SJCRH30 (cell line): ENCODE measurements at regions not wholly inside any gene's neighbourhood (a gene's known extent, or its start where the extent isn't known, plus 50 kb on each side); places are given as distances from the start of the nearest gene placed in this dataset.

ENCODE experiments used
- DNase-seq, 2 experiments: peaks; one replicate each; pipeline ENCODE4 v3.0.0-alpha.2; 2015 to 2020
- H3K27ac ChIP-seq: fragments of 250-450 bp; sonication (Bioruptor Pico); 2 replicates; pipeline ENCODE4 v1.5.1; 2020; ENCODE audit warnings: mild to moderate bottlenecking, moderate library complexity
- H3K27me3 ChIP-seq: fragments of 250-450 bp; sonication (Bioruptor Pico); 2 replicates; pipeline ENCODE4 v1.5.1; 2020; ENCODE audit warnings: mild to moderate bottlenecking, moderate library complexity
- H3K36me3 ChIP-seq: fragments of 250-450 bp; sonication (Bioruptor Pico); 2 replicates; pipeline ENCODE4 v1.5.1; 2020; ENCODE audit warnings: mild to moderate bottlenecking, moderate library complexity
- H3K4me1 ChIP-seq: fragments of 250-450 bp; sonication (Bioruptor Pico); 2 replicates; pipeline ENCODE4 v1.5.1; 2020; ENCODE audit warnings: mild to moderate bottlenecking, moderate library complexity
- H3K4me3 ChIP-seq: fragments of 250-450 bp; sonication (Bioruptor Pico); 2 replicates; pipeline ENCODE4 v1.5.1; 2020; ENCODE audit warnings: mild to moderate bottlenecking, moderate library complexity
- H3K9me3 ChIP-seq: fragments of 250-450 bp; sonication (Bioruptor Pico); replicated peaks from 2 replicates; pipeline ENCODE4 v1.5.1; 2020; ENCODE audit warnings: mild to moderate bottlenecking, moderate library complexity

- Histone ChIP-seq H3K27me3 (no peaks in the 10 kb centered on the region), H3K9me3 (no peaks in the 10 kb centered on the region), H3K4me1 (no peaks in the 10 kb centered on the region)
Observed at GRCh38 chr3:135487261-135487660, 478.3 kb upstream of the PPP2R3A start.

GRCh38 chr3:135490219-135490915 lies 475.2 kb upstream of the PPP2R3A start:
- no peaks in the 10 kb centered on the region for H3K4me1 ChIP-seq
- H3K9me3 ChIP-seq: no peaks in the 10 kb centered on the region
- no peak for DNase-seq
- H3K27ac ChIP-seq: no peak overlapping the region
- no peaks in the 10 kb centered on the region for H3K27me3 ChIP-seq
- no peak overlapping the region for H3K4me3 ChIP-seq
- H3K36me3 ChIP-seq: no peaks in the 10 kb centered on the region

More at GRCh38 chr3:135487261-135487660, 478.3 kb upstream of the PPP2R3A start:
- DNase-seq: no peak
- H3K36me3 ChIP-seq: no peaks in the 10 kb centered on the region
- no peak overlapping the region for H3K27ac ChIP-seq
- no peak overlapping the region for H3K4me3 ChIP-seq

- Histone ChIP-seq H3K36me3 (no peaks in the 10 kb centered on the region), H3K4me3 (no peak overlapping the region), H3K27me3 (no peaks in the 10 kb centered on the region), H3K9me3 (no peaks in the 10 kb centered on the region), H3K4me1 (no peaks in the 10 kb centered on the region), H3K27ac (no peak overlapping the region)
- DNase-seq: no peak
Observed at GRCh38 chr3:135491491-135492205, 473.9 kb upstream of the PPP2R3A start.

- H3K4me3 ChIP-seq: no peak overlapping the region
- no peak overlapping the region for H3K27ac ChIP-seq
- no peaks in the 10 kb centered on the region for H3K36me3 ChIP-seq
- H3K27me3 ChIP-seq: no peaks in the 10 kb centered on the region
- no peaks in the 10 kb centered on the region for H3K9me3 ChIP-seq
- no peaks in the 10 kb centered on the region for H3K4me1 ChIP-seq
- peak; percentile 4 to 36 for DNase-seq
Observed at GRCh38 chr3:135495891-135496290, 469.6 kb upstream of the PPP2R3A start.

DNA sequence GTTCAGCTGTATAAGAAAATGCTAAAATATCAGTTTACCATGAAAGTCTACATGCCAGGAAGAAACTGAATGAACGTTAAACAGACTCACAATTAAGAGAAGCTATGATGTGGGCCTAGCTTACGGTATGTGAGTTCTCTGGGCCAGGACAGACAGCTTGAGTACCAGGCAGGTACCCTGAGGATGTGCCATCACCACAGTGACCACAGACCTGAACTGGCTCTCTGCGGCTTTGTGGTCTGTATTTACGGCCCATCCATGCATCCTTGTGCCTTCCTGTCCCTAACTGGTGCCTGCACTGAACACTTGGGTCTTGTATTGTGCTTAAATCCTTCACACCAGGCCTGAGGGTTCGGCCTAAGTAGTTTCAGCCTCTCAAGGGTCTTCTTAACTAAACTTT lies 467.5 kb upstream of the PPP2R3A start:
- DNase-seq: no peak
- Histone ChIP-seq H3K9me3 (no peaks in the 10 kb centered on the region), H3K4me1 (no peaks in the 10 kb centered on the region), H3K27ac (no peak overlapping the region), H3K36me3 (no peaks in the 10 kb centered on the region), H3K27me3 (no peaks in the 10 kb centered on the region), H3K4me3 (no peak overlapping the region)

DNA sequence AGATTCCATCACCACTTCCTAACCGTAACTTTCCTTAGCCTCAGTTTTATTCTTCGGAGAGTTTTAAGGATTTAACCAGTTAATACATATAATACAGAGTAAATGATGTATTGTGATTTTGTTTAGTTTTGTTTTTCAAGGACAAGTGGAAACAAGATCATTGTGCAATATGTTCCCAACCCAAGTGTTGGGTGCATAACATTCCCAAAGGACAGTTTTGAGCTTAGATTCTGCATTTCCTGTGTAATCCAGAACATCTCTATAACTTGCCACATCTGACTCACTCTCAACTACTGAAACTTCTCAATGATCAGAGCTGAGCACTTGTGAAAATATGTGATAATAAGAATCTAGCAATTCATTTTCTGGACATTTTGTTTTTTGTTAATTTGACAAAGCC lies 466.1 kb upstream of the PPP2R3A start:
- no peak overlapping the region for H3K4me3 ChIP-seq
- no peaks in the 10 kb centered on the region for H3K9me3 ChIP-seq
- H3K27me3 ChIP-seq: no peaks in the 10 kb centered on the region
- H3K36me3 ChIP-seq: no peaks in the 10 kb centered on the region
- DNase-seq: no peak
- H3K27ac ChIP-seq: no peak overlapping the region
- H3K4me1 ChIP-seq: no peaks in the 10 kb centered on the region

GRCh38 chr3:135500034-135500433 lies 465.5 kb upstream of the PPP2R3A start:
- no peaks in the 10 kb centered on the region for H3K36me3 ChIP-seq
- no peak for DNase-seq
- no peaks in the 10 kb centered on the region for H3K4me1 ChIP-seq
- no peaks in the 10 kb centered on the region for H3K27me3 ChIP-seq
- no peak overlapping the region for H3K4me3 ChIP-seq
- H3K9me3 ChIP-seq: no peaks in the 10 kb centered on the region
- no peak overlapping the region for H3K27ac ChIP-seq

DNA sequence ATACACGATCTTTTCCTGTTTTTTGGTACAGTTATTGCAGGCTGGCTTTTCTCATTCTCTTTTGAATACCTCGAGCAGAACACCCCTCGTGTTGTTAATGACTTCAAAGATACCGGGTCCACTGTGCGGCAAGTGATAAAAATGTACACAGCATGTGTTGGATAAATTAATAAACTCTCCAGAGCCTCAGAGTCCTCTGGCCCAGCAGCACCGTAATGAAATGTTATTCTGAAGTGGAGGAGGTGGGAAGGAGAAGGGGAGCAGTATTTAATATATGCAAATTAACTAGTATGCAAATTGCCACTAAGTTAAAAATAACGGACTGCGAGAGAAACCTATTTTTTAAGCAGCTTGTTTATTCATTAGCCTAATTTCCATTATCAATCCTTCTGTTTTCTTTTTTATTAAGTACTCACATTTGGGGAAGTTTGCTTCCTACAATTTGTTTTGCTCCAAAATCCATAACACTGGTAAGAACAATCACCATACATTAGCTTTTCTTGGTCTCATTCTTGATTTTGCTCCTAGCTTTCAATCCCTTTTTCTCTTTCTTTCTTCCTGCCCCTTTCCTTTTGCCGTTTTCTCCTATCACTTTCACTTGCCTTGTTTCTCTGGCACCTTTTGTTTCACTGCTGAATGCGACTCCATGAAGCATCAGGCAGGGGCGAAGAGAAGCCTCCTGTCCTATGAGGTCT lies 462.3 kb upstream of the PPP2R3A start:
- H3K36me3 ChIP-seq: no peaks in the 10 kb centered on the region
- no peak overlapping the region for H3K4me3 ChIP-seq
- no peaks in the 10 kb centered on the region for H3K27me3 ChIP-seq
- H3K27ac ChIP-seq: no peak overlapping the region
- H3K9me3 ChIP-seq: no peaks in the 10 kb centered on the region
- DNase-seq: no peak
- no peaks in the 10 kb centered on the region for H3K4me1 ChIP-seq

DNA sequence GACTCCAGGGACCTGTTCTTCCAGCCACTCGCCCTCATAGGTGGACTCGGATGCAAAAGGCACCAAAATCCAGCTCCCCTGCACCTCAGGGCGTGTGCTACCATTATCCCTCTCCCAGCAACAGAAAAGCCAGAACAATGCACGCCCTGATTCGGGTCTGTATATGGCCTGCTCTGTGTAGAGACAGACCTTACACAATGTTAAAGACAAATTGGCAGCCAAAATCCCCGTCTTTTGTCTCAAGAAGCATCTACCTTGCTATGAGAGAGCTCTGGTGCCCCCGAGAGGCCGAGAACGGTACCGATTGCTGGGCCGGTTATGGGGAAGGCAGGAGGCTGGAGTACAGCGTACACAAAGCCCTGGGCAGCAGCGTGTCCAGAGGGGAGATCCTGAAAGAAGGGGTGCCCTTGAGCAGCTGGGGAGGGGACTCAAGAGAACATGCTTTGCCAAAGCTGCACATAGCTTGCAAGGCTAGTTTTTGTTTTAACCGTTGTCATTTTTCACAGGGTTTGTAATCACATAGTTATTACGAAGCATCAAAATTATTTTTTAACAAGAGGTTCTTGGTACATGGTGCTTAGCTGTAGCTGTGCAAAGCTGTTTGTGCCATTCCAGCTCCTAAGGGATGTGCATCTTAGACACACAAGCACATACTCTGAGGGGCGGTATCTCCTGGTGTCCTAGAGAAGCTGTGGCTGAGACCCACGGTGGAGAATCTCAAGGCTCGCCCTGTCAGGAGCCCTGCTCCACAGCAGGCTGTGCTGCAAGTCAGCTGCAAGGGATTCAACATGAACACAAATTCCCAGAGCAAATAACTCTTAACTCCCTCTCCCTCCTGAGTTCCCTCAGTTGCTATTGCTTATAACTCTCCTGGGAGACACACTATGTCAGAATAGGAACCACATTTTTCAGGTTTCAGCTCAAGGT lies 461.5 kb upstream of the PPP2R3A start:
- peak; percentile 62 to 72 for DNase-seq
- Histone ChIP-seq H3K4me1 (no peaks in the 10 kb centered on the region), H3K36me3 (no peaks in the 10 kb centered on the region), H3K4me3 (no peak overlapping the region), H3K27me3 (no peaks in the 10 kb centered on the region), H3K9me3 (no peaks in the 10 kb centered on the region), H3K27ac (no peak overlapping the region)

DNA sequence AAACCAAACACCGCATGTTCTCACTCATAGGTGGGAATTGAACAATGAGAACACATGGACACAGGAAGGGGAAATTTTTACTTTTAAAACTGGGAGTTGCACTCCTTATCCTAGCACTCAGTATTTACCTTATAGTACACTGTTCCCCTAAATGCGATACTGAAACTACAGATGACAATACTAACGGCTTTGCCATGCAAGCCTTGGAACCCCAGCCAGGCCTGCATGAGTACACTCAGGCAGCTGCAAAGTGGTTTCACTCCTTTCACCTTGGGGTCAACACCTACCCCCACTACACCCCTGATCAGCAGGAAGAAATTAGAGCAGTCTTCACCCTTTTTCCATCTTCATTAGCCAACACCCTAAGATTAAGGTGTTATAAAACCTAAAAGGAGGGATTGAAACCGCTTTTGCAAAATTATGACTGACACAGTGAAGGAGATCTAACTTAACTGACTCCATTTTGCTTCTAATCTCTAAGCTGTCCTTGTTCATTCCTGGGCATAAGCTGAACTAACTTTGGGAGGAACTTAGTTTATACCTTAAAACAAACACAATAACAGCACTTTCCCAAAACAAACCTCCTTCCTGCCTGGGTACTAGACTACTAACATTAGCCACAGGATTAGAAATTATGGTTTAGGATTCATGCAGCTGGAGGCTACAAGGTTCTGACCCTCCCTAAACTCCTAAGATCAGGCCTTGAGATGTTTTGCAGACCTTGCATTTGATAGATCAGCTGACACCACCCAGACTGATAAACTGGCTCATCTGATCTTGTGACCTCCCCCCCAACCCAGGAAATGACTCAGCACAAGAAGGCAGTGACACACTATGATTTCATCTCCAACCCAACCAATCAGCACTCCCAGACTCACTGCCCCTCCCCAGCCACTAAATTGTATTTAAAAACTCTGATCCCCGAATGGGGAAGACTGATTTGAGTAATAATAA lies 452.1 kb upstream of the PPP2R3A start:
- 0 out of 2 replicates have a peak, but pooled peaks cover 5% of the 10 kb centered on the region for H3K27me3 ChIP-seq
- H3K4me1 ChIP-seq: no peaks in the 10 kb centered on the region
- no peaks in the 10 kb centered on the region for H3K36me3 ChIP-seq
- peak; percentile 31 to 39 for DNase-seq
- H3K9me3 ChIP-seq: no peaks in the 10 kb centered on the region
- H3K4me3 ChIP-seq: no peak overlapping the region
- H3K27ac ChIP-seq: no peak overlapping the region

GRCh38 chr3:135514060-135514448 lies 451.5 kb upstream of the PPP2R3A start:
- Histone ChIP-seq H3K27me3 (0 out of 2 replicates have a peak, but pooled peaks cover 5% of the 10 kb centered on the region), H3K4me1 (no peaks in the 10 kb centered on the region), H3K4me3 (no peak overlapping the region), H3K9me3 (no peaks in the 10 kb centered on the region), H3K27ac (no peak overlapping the region), H3K36me3 (no peaks in the 10 kb centered on the region)
- DNase-seq: no peak

GRCh38 chr3:135516143-135516542 lies 449.4 kb upstream of the PPP2R3A start:
- no peaks in the 10 kb centered on the region for H3K36me3 ChIP-seq
- DNase-seq: no peak
- 0 out of 2 replicates have a peak, but pooled peaks cover 5% of the 10 kb centered on the region for H3K27me3 ChIP-seq

GRCh38 chr3:135528413-135529015 lies 437.0 kb upstream of the PPP2R3A start:
- H3K9me3 ChIP-seq: no peaks in the 10 kb centered on the region
- no peak overlapping the region for H3K27ac ChIP-seq
- no peak overlapping the region for H3K4me3 ChIP-seq
- H3K27me3 ChIP-seq: no peaks in the 10 kb centered on the region
- H3K4me1 ChIP-seq: no peaks in the 10 kb centered on the region
- no peak for DNase-seq
- no peaks in the 10 kb centered on the region for H3K36me3 ChIP-seq

More at GRCh38 chr3:135516143-135516542, 449.4 kb upstream of the PPP2R3A start:
- H3K9me3 ChIP-seq: no peaks in the 10 kb centered on the region
- H3K27ac ChIP-seq: no peak overlapping the region
- H3K4me1 ChIP-seq: no peaks in the 10 kb centered on the region
- no peak overlapping the region for H3K4me3 ChIP-seq
